ENCODE measurements at regions not wholly inside any gene's neighbourhood (a gene's known extent, or its start where the extent isn't known, plus 50 kb on each side); places are given as distances from the start of the nearest gene placed in this dataset.
"Not testable (repeated sequence)": the region's sequence is repeated elsewhere in the genome, so short reads cannot be mapped to it uniquely, and the experiment has no call there.

DNA sequence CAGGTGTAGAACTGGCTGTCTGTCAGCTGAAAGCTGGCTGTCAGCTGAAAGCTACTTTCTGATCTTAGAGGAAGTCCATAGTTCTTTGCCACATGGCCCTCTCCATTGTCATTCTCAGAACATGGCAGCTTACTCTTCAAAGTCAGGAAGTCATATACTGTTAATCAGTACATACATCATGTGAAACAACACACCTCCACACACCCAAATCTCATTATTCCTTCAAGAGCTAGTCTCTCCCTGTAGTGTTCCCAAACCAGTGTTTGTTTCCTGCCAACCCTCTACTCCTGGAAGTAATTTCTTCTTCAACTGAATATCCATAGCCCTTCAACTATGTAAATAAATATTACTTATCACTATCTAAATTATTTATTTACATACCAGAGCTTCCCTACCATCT is 58.9 kb downstream of the OR5AK2 start:
- no peak for ATAC-seq (replicated peaks in 6 of 8)
- Histone ChIP-seq H3K4me3 (no peak overlapping the region), H3K4me1 (replicated peaks in 1 of 2) (no peaks in the 10 kb centered on the region), H3K27ac (no peak overlapping the region)
- in situ Hi-C loops (cut with MboI; ENCODE audit: low pct_unique_long_range_greater_than_20kb in 2 of 9, low sequenced_read_pairs in 9 of 9, unreplicated experiment in 9 of 9), result no loop called here

- H3K4me1 ChIP-seq (replicated peaks in 1 of 2), result no peaks in the 10 kb centered on the region
- H3K27ac ChIP-seq, result no peak overlapping the region
- in situ Hi-C loops (cut with MboI; ENCODE audit: low pct_unique_long_range_greater_than_20kb in 2 of 9, low sequenced_read_pairs in 9 of 9, unreplicated experiment in 9 of 9), result no loop called here
- 42 to 85% (median 67%) methylated on average over 2 to 4 of the region's 4 CpGs for WGBS, 10 experiments
- no peak for ATAC-seq (replicated peaks in 6 of 8)
- H3K4me3 ChIP-seq, result no peak overlapping the region
Measured at GRCh38 chr11:57049749-57050148, 61.0 kb downstream of the OR5AK2 start.

DNA sequence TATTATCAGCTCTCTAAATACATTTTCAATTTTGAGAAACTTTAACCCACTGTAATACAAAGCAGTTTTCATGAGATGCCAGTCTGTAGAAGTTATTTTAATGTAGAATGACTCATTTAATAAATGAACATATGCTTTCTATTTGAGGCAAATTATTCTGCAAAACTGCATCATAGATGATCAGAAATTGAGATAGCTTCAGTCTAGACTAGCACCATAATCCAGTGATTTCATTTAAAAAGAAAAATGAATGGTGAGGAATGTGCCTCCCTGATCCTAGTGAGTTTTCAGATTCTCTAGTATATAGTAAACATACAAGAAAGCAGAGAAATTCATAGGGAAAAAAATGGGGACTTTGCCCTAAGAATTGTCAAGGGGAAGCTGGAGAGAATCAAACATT is 66.1 kb downstream of the OR5AK2 start:
- no peak for ATAC-seq (replicated peaks in 6 of 8)

DNA sequence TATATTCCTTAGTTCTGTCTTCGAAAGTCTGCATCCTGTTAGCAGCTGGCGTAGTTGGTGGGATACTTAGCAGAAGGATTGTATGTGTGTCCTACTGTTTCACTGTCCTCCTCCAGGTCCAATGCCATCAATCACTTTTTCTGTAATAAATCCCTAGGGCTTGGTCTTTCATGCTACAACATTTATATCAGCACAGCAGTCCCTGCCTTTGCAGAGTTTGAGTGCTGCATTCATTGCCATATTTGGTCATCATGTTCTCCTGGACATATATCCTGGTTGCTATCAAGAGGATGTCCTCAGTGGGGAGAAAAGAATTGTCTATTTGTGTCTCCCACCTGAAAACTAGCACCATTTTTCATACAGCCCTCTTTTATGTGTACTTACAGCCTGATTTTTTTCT is 67.0 kb downstream of the OR5AK2 start:
- no peak for ATAC-seq (replicated peaks in 6 of 8)
- 65 to 100% (median 82%) methylated on average over 2 of the region's 2 CpGs; no CpG with 5 or more reads in 3 of the 10 experiments for WGBS, 10 experiments
- no peak overlapping the region for H3K4me3 ChIP-seq
- in situ Hi-C loops (cut with MboI; ENCODE audit: low pct_unique_long_range_greater_than_20kb in 2 of 9, low sequenced_read_pairs in 9 of 9, unreplicated experiment in 9 of 9), result no loop called here
- H3K4me1 ChIP-seq (replicated peaks in 1 of 2), result no peaks in the 10 kb centered on the region
- no peak overlapping the region for H3K27ac ChIP-seq

More for the DNA sequence above, 66.1 kb downstream of the OR5AK2 start:
- H3K4me1 ChIP-seq (replicated peaks in 1 of 2), result no peaks in the 10 kb centered on the region
- in situ Hi-C loops (cut with MboI; ENCODE audit: low pct_unique_long_range_greater_than_20kb in 2 of 9, low sequenced_read_pairs in 9 of 9, unreplicated experiment in 9 of 9), result no loop called here
- no peak overlapping the region for H3K27ac ChIP-seq
- H3K4me3 ChIP-seq, result no peak overlapping the region

DNA sequence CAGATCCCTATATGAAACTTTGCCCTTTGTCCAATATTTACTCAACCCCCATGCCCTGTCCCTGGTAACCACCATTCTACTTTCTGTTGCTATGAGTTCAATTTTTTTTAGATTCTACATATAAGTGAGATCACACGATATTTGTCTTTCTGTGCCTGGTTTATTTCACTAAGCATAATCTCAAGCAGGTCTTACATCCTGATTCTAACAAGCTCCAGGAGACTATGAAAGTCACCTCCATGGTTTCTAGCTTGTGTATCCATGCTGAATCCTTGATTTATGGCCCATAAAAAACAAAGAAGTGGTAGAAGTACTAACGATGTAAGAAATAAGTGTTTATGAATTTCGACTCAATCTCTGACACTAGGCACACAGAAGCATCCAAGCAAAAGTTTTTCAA is 68.0 kb downstream of the OR5AK2 start:
- in situ Hi-C loops (cut with MboI; ENCODE audit: low pct_unique_long_range_greater_than_20kb in 2 of 9, low sequenced_read_pairs in 9 of 9, unreplicated experiment in 9 of 9), result no loop called here

GRCh38 chr11:57057561-57057960 is 68.8 kb downstream of the OR5AK2 start:
- Histone ChIP-seq H3K4me1 (replicated peaks in 1 of 2) (no peaks in the 10 kb centered on the region), H3K4me3 (no peak overlapping the region), H3K27ac (no peak overlapping the region)
- no peak for ATAC-seq (replicated peaks in 6 of 8)
- in situ Hi-C loops (cut with MboI; ENCODE audit: low pct_unique_long_range_greater_than_20kb in 2 of 9, low sequenced_read_pairs in 9 of 9, unreplicated experiment in 9 of 9), result no loop called here

More for the DNA sequence above, 68.0 kb downstream of the OR5AK2 start:
- Histone ChIP-seq H3K27ac (no peak overlapping the region), H3K4me3 (no peak overlapping the region), H3K4me1 (replicated peaks in 1 of 2) (no peaks in the 10 kb centered on the region)
- WGBS, 10 experiments, result 5 to 100% (median 69%) methylated on average over 1 to 3 of the region's 3 CpGs
- ATAC-seq (replicated peaks in 6 of 8), result no peak

GRCh38 chr11:57062957-57063356 is 74.2 kb downstream of the OR5AK2 start:
- 40 to 73% methylated on average over 1 to 4 of the region's 7 CpGs; no CpG with 5 or more reads in 8 of the 10 experiments for WGBS, 10 experiments

GRCh38 chr11:57069942-57070341 is 81.2 kb downstream of the OR5AK2 start:
- ATAC-seq (replicated peaks in 6 of 8), result no peak
- Histone ChIP-seq H3K4me1 (replicated peaks in 1 of 2) (no peaks in the 10 kb centered on the region), H3K4me3 (no peak overlapping the region), H3K27ac (no peak overlapping the region)
- WGBS, 10 experiments, result 0 to 80% (median 38%) methylated on average over 1 of the region's 1 CpG; no CpG with 5 or more reads in 3 of the 10 experiments
- in situ Hi-C loops (cut with MboI; ENCODE audit: low pct_unique_long_range_greater_than_20kb in 2 of 9, low sequenced_read_pairs in 9 of 9, unreplicated experiment in 9 of 9), result no loop called here

More at GRCh38 chr11:57062957-57063356, 74.2 kb downstream of the OR5AK2 start:
- H3K4me3 ChIP-seq; in situ Hi-C loops (cut with MboI; ENCODE audit: low pct_unique_long_range_greater_than_20kb in 2 of 9, low sequenced_read_pairs in 9 of 9, unreplicated experiment in 9 of 9); H3K27ac ChIP-seq; ATAC-seq (replicated peaks in 6 of 8); H3K4me1 ChIP-seq (replicated peaks in 1 of 2): not testable (repeated sequence)

DNA sequence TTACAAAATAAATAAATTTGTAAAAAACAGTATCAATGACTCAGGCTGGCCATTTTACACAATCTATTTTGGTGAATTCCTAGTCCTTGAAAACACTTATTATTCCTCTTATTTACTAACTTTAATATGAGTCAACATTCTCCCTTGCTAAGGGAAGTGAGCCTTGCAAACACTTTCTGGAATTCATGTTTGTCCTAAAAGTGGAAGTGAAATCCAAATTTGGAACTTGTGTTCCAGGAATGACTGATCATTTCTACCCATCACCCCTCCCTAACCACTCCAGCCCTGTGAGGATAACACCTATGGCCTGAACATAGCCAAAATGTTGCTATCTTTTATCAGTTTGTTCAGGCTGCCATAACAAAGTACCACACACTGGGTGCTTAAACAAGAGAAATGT is 83.1 kb downstream of the OR5AK2 start:
- Histone ChIP-seq H3K4me1 (replicated peaks in 1 of 2) (no peaks in the 10 kb centered on the region), H3K4me3 (no peak overlapping the region), H3K27ac (no peak overlapping the region)
- peak in 1 of 8 experiments; percentile 36 for ATAC-seq (replicated peaks in 6 of 8)
- in situ Hi-C loops (cut with MboI; ENCODE audit: low pct_unique_long_range_greater_than_20kb in 2 of 9, low sequenced_read_pairs in 9 of 9, unreplicated experiment in 9 of 9), result no loop called here

GRCh38 chr11:57072640-57073039 is 83.9 kb downstream of the OR5AK2 start:
- H3K4me1 ChIP-seq (replicated peaks in 1 of 2), result no peaks in the 10 kb centered on the region
- in situ Hi-C loops (cut with MboI; ENCODE audit: low pct_unique_long_range_greater_than_20kb in 2 of 9, low sequenced_read_pairs in 9 of 9, unreplicated experiment in 9 of 9), result no loop called here
- no peak overlapping the region for H3K27ac ChIP-seq
- ATAC-seq (replicated peaks in 6 of 8), result peak in 3 of 8 experiments; percentile 22 to 66 (median 62)
- H3K4me3 ChIP-seq, result no peak overlapping the region

GRCh38 chr11:57073128-57073527 is 84.4 kb downstream of the OR5AK2 start:
- no peak for ATAC-seq (replicated peaks in 6 of 8)
- Histone ChIP-seq H3K4me3 (no peak overlapping the region), H3K4me1 (replicated peaks in 1 of 2) (no peaks in the 10 kb centered on the region), H3K27ac (no peak overlapping the region)
- WGBS, 10 experiments, result 44 to 100% (median 65%) methylated on average over 1 to 3 of the region's 3 CpGs; no CpG with 5 or more reads in 2 of the 10 experiments
- in situ Hi-C loops (cut with MboI; ENCODE audit: low pct_unique_long_range_greater_than_20kb in 2 of 9, low sequenced_read_pairs in 9 of 9, unreplicated experiment in 9 of 9), result no loop called here

DNA sequence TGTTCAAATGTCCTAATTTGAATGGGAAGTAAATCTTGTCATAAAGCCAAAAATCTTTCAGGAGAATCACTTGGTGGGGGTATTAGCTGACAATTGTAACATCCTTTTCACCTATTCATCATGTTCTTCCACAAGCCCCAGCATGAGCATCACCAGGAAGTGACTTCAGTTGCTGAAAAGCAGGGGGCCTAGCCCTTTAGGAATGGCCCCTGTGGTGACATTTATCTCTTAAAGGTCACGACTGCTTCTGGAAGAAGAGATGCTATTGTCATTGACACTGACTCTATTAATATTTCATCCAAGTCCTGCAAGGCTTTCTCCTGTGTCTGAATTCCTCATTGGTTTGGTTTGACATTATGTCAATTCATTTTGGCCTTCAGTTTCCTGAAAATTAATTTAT is 92.6 kb downstream of the OR5AK2 start:
- Histone ChIP-seq H3K4me3 (no peak overlapping the region), H3K4me1 (replicated peaks in 1 of 2) (peaks cover 3 to 7% of the 10 kb centered on the region in 2 donors), H3K27ac (no peak overlapping the region)
- no peak for ATAC-seq (replicated peaks in 6 of 8)
- in situ Hi-C loops (cut with MboI; ENCODE audit: low pct_unique_long_range_greater_than_20kb in 2 of 9, low sequenced_read_pairs in 9 of 9, unreplicated experiment in 9 of 9), result no loop called here
- 0 to 60% (median 18%) methylated on average over 1 of the region's 1 CpG; no CpG with 5 or more reads in 4 of the 10 experiments for WGBS, 10 experiments

DNA sequence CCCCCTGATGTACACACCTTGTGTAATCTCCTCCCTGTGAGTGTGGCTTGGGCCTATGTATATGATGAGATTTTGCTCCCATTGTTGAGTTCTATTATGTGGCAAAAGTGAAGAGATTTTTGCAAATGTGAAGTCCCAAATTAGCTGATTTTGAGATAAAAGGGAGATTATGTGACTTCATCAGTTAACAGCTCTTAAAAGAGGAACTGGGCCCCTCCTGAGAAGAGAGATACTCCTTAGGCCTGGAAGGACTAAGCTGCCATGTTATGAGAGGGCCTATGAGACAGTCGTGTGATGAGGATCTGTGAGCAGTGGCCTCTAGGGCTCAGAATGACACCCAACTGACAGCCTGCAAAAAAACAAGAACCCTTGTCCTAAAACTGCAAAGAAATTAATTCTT is 93.4 kb downstream of the OR5AK2 start:
- no peak for ATAC-seq (replicated peaks in 6 of 8)
- H3K4me3 ChIP-seq, result no peak overlapping the region
- 40 to 100% methylated on average over 1 of the region's 1 CpG; no CpG with 5 or more reads in 8 of the 10 experiments for WGBS, 10 experiments
- peaks cover 3 to 7% of the 10 kb centered on the region in 2 donors for H3K4me1 ChIP-seq (replicated peaks in 1 of 2)
- in situ Hi-C loops (cut with MboI; ENCODE audit: low pct_unique_long_range_greater_than_20kb in 2 of 9, low sequenced_read_pairs in 9 of 9, unreplicated experiment in 9 of 9), result no loop called here
- H3K27ac ChIP-seq, result no peak overlapping the region

DNA sequence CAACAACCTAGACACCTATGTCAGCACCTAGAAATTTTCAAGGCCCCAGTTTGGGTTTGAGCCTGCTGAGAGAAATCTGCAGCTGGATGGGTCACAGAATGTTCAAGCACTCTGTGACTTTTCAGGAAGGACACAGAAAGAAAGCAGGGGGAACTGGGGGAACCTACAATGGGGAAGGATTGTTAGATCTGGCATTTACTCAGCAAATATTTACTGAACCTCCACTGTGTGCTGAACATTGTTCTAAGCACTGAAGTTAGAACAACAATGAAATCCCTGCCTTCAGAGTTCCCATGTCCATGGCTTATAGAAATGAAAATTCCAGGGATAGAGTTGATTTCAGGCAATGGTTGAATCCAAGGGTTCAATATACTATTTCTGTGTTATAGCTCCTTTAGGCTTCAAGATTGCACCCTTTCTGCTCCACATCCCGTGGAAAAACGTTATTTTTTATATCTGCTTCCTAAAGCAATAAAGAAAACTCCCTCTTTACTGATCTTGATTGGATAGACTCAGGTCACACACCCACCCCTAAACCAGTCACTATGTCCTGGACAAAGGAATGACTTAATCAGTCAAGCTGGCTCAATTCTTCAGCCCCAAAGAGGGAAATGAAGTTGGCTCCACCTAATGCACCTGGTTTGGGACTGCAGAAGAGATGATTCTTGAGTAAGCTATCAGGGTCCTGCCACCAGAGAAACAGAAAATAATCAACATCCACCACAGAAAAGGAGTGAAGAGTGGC is 95.1 kb downstream of the OR5AK2 start:
- in situ Hi-C loops (cut with MboI; ENCODE audit: low pct_unique_long_range_greater_than_20kb in 2 of 9, low sequenced_read_pairs in 9 of 9, unreplicated experiment in 9 of 9), result no loop called here
- 0 to 87% (median 68%) methylated on average over 1 to 2 of the region's 2 CpGs; no CpG with 5 or more reads in 4 of the 10 experiments for WGBS, 10 experiments
- Histone ChIP-seq H3K27ac (no peak overlapping the region), H3K4me3 (no peak overlapping the region), H3K4me1 (replicated peaks in 1 of 2) (peaks cover 16 to 21% of the 10 kb centered on the region in 2 donors)
- no peak for ATAC-seq (replicated peaks in 6 of 8)
